Omental fat pad (tissue), 3 donors: ENCODE measurements at regions not wholly inside any gene's neighbourhood (a gene's known extent, or its start where the extent isn't known, plus 50 kb on each side); places are given as distances from the start of the nearest gene placed in this dataset.

Experiments
- ATAC-seq: fragments of 150-250 bp; one replicate; pipeline ENCODE4 v1.9.1; 2016; ENCODE audit warnings: mild to moderate bottlenecking, moderate library complexity; ENCODE audit not compliant: low FRiP score
- DNase-seq: peaks from one replicate; pipeline ENCODE4 v3.0.0-alpha.2; 2019; ENCODE audit warnings: low spot score
- CTCF ChIP-seq, 3 donors: fragments of 450-650 bp; IDR thresholded peaks; one replicate each; pipeline ENCODE4 v1.5.1; 2016 to 2017; ENCODE audit warnings: antibody characterized with exemption in 3 of 3, mild to moderate bottlenecking in 3 of 3, moderate library complexity in 2 of 3

- DNase-seq = no peak
- ATAC-seq = no peak
- TF ChIP-seq CTCF (IDR thresholded peaks at IDR 0.05) = no peak
Measured at GRCh38 chr12:53803194-53803593, 51.4 kb upstream of the CISTR start.

GRCh38 chr12:53803703-53804102 is 51.9 kb upstream of the CISTR start:
- ATAC-seq (no peak), DNase-seq (no peak)
- TF ChIP-seq CTCF (IDR thresholded peaks at IDR 0.05) = no peak

- no peak for DNase-seq
- no peak for ATAC-seq
- TF ChIP-seq CTCF (IDR thresholded peaks at IDR 0.05) = no peak
Measured at GRCh38 chr12:53804429-53804828, 52.6 kb upstream of the CISTR start.

- no peak for ATAC-seq
- TF ChIP-seq CTCF (IDR thresholded peaks at IDR 0.05) = no peak
- no peak for DNase-seq
Measured at GRCh38 chr12:53805067-53805466, 53.3 kb upstream of the CISTR start.

- TF ChIP-seq CTCF (IDR thresholded peaks at IDR 0.05) = no peak
Measured at GRCh38 chr12:53805791-53806190, 54.0 kb upstream of the CISTR start.

GRCh38 chr12:53806721-53807120 is 54.9 kb upstream of the CISTR start:
- no peak for DNase-seq
- no peak for ATAC-seq
- no peak for TF ChIP-seq CTCF (IDR thresholded peaks at IDR 0.05)

More at GRCh38 chr12:53805791-53806190, 54.0 kb upstream of the CISTR start:
- DNase-seq (no peak), ATAC-seq (no peak)

GRCh38 chr12:53807322-53807860 is 55.6 kb upstream of the CISTR start:
- ATAC-seq = no peak
- TF ChIP-seq CTCF (IDR thresholded peaks at IDR 0.05) = no peak
- DNase-seq = no peak
